ENCODE measurements at regions not wholly inside any gene's neighbourhood (a gene's known extent, or its start where the extent isn't known, plus 50 kb on each side); places are given as distances from the start of the nearest gene placed in this dataset.
"Not testable (repeated sequence)": the region's sequence is repeated elsewhere in the genome, so short reads cannot be mapped to it uniquely, and the experiment has no call there.

GRCh38 chr21:15932726-15933125 is 202.9 kb downstream of the USP25 start:
- no peak for DNase-seq

GRCh38 chr21:15935530-15935929 is 205.7 kb downstream of the USP25 start:
- no peak for DNase-seq

GRCh38 chr21:15943009-15943666 is 213.4 kb downstream of the USP25 start:
- no peak for DNase-seq

- no peak for DNase-seq
Measured at GRCh38 chr21:15947677-15948076, 217.9 kb downstream of the USP25 start.

GRCh38 chr21:15953551-15954116 is 223.9 kb downstream of the USP25 start:
- DNase-seq, result no peak

GRCh38 chr21:15964236-15964855 is 234.6 kb downstream of the USP25 start:
- DNase-seq, result no peak

GRCh38 chr21:15966231-15966630 is 236.4 kb downstream of the USP25 start:
- no peak for DNase-seq

GRCh38 chr21:15966651-15967050 is 236.9 kb downstream of the USP25 start:
- DNase-seq, result no peak

GRCh38 chr21:15967661-15968060 is 237.9 kb downstream of the USP25 start:
- DNase-seq, result no peak

- no peak for DNase-seq
Measured at GRCh38 chr21:15968776-15969310, 239.1 kb downstream of the USP25 start.

GRCh38 chr21:15976807-15977206 is 247.0 kb downstream of the USP25 start:
- DNase-seq, result no peak

GRCh38 chr21:15978215-15978738 is 248.5 kb downstream of the USP25 start:
- DNase-seq, result no peak

- not testable (repeated sequence) for DNase-seq
Measured at GRCh38 chr21:15979493-15979892, 249.7 kb downstream of the USP25 start.

GRCh38 chr21:15986277-15986676 is 256.5 kb downstream of the USP25 start:
- no peak for DNase-seq

- no peak for DNase-seq
Measured at GRCh38 chr21:15992171-15992570, 262.4 kb downstream of the USP25 start.

GRCh38 chr21:15993951-15994350 is 264.2 kb downstream of the USP25 start:
- no peak for DNase-seq

GRCh38 chr21:15999741-16000140 is 270.0 kb downstream of the USP25 start:
- no peak for DNase-seq

GRCh38 chr21:16002874-16003466 is 273.2 kb downstream of the USP25 start:
- no peak for DNase-seq

- DNase-seq, result no peak
Measured at GRCh38 chr21:16004086-16004485, 274.3 kb downstream of the USP25 start.

GRCh38 chr21:16004523-16004922 is 274.7 kb downstream of the USP25 start:
- no peak for DNase-seq

- DNase-seq, result no peak
Measured at GRCh38 chr21:16005996-16006395, 276.2 kb downstream of the USP25 start.

- no peak for DNase-seq
Measured at GRCh38 chr21:16007943-16008342, 278.2 kb downstream of the USP25 start.

GRCh38 chr21:16011719-16012118 is 281.9 kb downstream of the USP25 start:
- no peak for DNase-seq

- DNase-seq, result no peak
Measured at GRCh38 chr21:16013570-16013969, 283.8 kb downstream of the USP25 start.
